Cardiac fibroblast (primary cell): ENCODE measurements at regions not wholly inside any gene's neighbourhood (a gene's known extent, or its start where the extent isn't known, plus 50 kb on each side); places are given as distances from the start of the nearest gene placed in this dataset.
A peak's percentile ranks its signal among the peaks of the same experiment; 100 is the strongest.

Experiments
- DNase-seq, 2 donors: peaks; one replicate each; pipeline versions ENCODE4 v3.0.0 to v3.0.0-alpha.2; 2010; ENCODE audit warnings: low read depth in 2 of 2
- H3K4me3 ChIP-seq, 2 donors: replicated peaks in 1 of 2; 1 replicate in 1 of 2; 2 replicates in 1 of 2; pipeline ENCODE4 v1.5.1; 2011; ENCODE audit warnings: low read depth in 2 of 2, low read length in 2 of 2, mild to moderate bottlenecking in 2 of 2, moderate library complexity in 1 of 2
- TF ChIP-seq, protein P1 (sequence below): IDR thresholded peaks from one replicate; pipeline ENCODE4 v1.5.1; 2011; ENCODE audit warnings: low read depth, mild to moderate bottlenecking, low read length, inconsistent platforms

DNA sequence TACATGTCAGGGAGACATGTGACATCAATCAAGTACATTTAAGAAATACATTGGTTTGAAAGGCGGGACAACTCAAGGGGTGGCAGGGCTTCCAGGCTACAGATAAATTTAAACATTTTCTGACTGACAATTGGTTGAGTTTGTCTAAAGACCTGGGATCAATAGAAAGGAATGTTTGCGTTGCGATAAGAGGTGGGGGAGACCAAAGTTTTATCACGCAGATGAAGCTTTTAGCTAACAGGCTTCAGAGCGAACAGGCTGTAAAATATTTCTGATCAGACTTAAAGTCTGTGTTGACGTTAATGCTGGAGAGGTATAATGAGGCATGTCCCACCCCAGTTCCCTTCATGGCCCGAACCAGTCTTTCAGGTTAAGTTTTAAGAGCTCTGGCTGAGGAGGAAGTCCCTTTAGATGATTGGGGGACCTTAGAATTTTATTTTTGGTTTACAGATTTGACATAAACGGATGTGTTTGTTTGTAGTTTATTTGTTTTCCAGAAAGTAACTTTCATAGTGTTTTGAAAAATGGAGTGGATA is 346.7 kb upstream of the RASGEF1B start:
- DNase-seq = no peak
- TF ChIP-seq, protein P1, sequence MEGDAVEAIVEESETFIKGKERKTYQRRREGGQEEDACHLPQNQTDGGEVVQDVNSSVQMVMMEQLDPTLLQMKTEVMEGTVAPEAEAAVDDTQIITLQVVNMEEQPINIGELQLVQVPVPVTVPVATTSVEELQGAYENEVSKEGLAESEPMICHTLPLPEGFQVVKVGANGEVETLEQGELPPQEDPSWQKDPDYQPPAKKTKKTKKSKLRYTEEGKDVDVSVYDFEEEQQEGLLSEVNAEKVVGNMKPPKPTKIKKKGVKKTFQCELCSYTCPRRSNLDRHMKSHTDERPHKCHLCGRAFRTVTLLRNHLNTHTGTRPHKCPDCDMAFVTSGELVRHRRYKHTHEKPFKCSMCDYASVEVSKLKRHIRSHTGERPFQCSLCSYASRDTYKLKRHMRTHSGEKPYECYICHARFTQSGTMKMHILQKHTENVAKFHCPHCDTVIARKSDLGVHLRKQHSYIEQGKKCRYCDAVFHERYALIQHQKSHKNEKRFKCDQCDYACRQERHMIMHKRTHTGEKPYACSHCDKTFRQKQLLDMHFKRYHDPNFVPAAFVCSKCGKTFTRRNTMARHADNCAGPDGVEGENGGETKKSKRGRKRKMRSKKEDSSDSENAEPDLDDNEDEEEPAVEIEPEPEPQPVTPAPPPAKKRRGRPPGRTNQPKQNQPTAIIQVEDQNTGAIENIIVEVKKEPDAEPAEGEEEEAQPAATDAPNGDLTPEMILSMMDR = no peak

DNA sequence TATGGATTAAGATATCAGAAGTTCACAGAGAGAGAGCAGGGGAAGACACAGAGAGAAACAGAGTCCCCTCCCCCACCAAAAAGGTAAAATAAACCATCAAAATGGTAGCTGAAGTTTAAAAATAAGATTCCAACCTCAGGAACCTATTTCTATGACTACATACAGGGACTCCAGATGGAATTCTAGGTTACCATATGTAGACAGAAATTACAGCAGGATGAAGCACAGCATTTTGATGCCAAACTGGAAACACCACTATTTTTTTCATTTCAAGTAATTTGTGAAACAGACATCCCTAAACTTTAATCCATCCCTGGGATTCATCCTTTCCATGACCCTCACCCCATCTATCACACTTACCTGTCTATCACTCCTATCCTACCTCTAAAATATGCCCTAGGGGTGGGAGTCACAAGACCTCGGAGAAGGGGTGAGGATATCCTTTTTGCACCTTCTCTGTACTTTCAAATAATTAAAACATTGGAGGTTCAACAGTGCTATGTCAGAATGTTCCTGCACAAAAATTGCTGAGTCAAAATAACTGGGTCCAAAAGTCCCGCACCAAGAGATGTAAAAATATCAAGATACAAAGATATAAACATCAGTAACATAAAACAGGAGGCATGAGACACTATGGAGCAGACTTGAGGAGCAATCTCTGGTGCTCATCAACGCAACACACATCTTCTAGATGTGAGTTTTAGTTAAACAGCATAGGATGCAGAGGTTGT is 344.5 kb upstream of the RASGEF1B start:
- TF ChIP-seq, protein P1 = no peak
- no peak for DNase-seq

More for the DNA sequence above, 346.7 kb upstream of the RASGEF1B start:
- H3K4me3 ChIP-seq = no peak overlapping the region

DNA sequence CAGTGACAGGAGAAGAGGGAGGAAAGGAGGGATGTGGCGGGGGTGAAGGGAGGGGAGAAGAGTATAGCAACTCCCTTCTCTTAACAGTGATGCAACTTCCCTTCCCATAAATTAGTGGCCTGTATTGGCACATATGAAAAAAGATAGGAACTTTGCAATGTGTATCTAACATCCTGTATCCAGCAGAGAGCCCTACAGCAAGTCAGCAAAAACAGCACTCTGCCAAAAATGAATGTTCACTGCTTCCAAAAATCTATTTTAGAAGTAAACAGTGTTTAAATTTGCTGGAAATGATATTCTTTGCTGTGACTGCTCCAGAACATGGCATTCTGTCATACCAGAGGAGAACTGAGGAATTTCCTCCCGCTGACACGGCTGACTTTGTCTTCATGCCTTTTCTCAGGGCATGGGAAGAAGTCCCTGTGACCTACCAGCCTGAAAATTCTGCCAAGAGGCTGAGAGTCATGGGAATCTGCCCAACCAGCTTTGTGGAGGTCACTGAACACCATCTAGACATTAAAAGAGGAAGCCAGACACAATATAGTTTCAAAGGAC is 343.4 kb upstream of the RASGEF1B start:
- TF ChIP-seq, protein P1 = no peak
- peak in 1 of 2 donors; percentile 88 for DNase-seq

More for the DNA sequence above, 344.5 kb upstream of the RASGEF1B start:
- H3K4me3 ChIP-seq = no peak overlapping the region

DNA sequence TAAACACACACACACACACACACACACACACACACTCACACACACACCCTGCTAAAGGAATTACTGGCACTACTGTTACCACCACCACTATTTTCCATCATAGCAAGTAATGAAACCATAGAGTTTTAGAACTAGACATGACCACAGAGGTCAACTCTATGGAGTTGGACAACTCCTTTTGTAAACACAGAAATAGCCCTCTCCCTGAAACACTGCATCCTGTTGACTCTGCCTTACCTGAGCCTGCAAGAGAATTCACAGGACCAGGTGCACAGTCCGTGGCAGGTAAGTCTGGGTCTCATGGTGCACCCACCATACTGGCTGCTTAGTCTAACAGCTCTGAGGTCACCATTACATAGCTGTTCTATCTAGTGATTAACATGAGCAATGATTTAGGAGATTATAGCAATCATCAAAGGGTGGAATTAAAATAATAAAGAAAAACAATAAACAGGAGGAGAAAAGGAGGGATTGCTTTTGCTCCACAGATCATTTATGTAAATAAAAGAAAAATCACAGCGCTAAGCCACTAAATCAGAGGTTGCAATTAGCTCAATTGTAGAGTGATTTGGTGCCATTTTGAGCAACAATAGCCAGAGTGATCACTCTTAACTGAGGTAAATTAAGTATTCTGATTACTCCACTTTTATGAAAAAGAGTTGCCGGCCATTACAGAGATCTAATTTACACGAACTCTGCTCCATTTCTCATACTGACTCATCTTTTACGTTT is 340.0 kb upstream of the RASGEF1B start:
- TF ChIP-seq, protein P1 = no peak
- DNase-seq = no peak
- no peak overlapping the region for H3K4me3 ChIP-seq

More for the DNA sequence above, 343.4 kb upstream of the RASGEF1B start:
- no peak overlapping the region for H3K4me3 ChIP-seq

DNA sequence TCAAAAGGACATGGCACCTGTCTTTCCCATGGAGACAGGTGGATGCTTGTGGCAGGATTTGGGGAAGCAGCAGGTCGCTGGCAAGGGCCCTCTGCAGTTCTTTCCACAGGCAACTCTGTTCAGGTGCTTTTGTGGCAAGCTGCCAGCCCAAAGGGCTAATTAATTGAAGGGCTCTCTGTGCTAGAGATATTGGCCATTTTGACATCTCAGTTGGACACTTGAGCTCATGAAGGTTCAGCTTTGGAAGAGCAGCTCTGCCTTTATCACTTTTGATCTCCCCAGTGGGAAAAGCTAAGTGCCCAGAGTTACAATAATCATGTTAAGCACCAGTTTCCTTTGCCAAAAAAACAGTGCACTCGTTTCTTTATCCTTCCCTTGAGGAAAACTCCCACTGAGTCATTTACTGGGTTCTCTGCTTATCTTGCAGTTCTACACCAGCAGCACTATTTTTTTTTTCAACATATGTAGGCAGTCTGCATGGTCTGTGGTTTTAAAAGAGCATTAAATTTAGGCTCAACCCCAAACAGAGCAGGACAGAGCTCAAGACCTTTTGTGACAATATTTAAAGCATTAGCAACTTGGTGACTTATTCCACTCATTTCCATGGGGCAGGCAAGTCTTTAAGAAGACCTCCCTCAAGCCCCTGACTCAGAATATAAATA is 336.4 kb upstream of the RASGEF1B start:
- TF ChIP-seq, protein P1 = no peak
- DNase-seq = peak in 1 of 2 donors; percentile 73
- H3K4me3 ChIP-seq = no peak overlapping the region

DNA sequence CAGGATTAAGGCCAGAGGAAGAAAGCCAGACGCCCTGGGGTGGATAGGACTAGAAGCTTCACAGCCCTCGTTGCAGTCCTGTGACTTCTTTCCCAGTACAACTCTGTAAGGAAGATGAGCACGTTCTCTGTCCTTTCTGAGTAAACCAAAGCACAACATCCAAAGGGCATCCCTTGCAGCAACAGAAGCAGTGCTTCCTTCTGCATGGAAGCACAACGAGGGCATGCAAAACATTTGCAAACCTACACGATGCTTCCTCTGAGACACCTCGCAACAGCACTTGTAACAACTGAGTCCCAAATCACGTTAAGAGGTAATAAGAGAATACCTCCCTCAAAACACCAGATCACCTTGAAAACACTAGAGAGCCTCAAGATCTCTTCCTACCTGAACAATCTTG is 335.7 kb upstream of the RASGEF1B start:
- TF ChIP-seq, protein P1 = no peak
- H3K4me3 ChIP-seq = no peak overlapping the region
- no peak for DNase-seq
